Stimulated activated CD4-positive, alpha-beta T cell treated with anti-CD3 and anti-CD28 coated beads, TNF-alpha, amount 100 ng/mL, for 4 hours (primary cell): ENCODE measurements at regions not wholly inside any gene's neighbourhood (a gene's known extent, or its start where the extent isn't known, plus 50 kb on each side); places are given as distances from the start of the nearest gene placed in this dataset.
"Not testable (repeated sequence)": the region's sequence is repeated elsewhere in the genome, so short reads cannot be mapped to it uniquely, and the experiment has no call there.

Experiments used
- DNase-seq, 3 experiments: peaks; one replicate each; pipeline ENCODE4 v3.0.0-alpha.2; 2020; ENCODE audit warnings: low read depth in 3 of 3

DNA sequence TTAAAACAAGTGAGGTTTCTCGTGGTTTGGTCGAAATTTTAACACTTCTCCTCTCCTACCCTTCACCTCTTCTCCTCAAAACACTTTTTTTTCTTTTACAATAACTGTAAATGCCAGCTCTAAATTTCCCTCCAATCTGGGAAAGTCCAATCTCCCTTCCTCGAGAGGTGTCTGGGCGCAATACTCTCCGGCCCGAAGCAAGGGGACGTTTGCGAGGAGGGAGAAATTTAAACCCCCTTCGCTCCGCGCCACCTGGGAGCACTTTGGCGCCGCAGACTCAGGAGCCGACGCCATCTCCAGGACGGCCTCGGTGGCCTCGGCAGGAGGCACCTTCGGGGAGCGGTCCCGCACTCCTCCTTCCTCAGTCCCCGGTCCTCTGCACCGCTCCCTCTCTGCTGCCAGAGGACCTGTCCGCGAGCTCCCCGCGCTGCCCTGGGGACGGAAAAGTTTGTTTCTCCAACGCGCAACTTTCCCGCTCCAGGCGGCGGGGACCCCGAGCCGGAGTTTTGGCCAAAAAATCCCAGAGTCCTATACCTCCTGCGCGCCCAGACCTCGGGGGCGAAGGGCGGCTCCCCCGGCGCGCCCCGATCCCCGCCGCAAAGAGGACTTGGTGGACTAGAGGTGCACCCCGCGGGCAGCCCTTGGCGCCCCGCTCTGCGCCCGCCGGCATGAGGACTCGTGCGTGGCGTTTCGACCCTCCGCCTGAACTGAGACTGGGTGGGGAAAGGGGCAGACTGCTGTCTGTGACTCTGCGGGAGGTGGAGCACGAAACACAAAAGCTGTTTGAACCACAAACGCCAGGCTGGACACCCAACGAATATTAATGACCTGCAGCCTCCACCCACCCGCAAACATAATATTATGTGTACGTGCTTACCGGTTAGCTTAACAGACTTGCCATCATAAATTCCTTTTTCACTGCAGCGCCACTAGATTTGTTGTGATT is 95.2 kb upstream of the HMGA2 start:
- DNase-seq, result no peak

GRCh38 chr12:65731771-65732170 is 92.5 kb upstream of the HMGA2 start:
- DNase-seq, result no peak

DNA sequence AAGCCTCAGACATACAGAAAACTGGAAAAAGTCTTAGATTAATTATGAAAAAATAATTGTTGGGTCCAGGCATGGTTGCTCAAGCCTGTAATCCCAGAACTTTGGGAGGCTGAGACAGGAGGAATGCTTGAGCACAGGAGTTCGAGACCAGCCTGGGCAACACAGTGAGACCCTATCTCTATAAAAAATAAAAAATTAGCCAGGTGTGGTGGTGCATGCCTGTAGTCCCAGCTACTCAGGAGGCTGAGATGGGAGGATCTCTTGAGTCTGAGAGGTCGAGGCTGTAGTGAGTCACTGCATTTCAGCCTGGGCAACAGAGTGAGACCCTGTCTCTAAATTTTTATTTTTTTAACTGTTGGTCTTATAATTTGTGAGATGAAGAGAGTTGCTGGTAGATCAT is 90.6 kb upstream of the HMGA2 start:
- not testable (repeated sequence) for DNase-seq

- no peak for DNase-seq
These were observed 90.1 kb upstream of the HMGA2 start for GRCh38 chr12:65734226-65734625.

GRCh38 chr12:65739606-65740005 is 84.7 kb upstream of the HMGA2 start:
- DNase-seq, result no peak

- no peak for DNase-seq
These were observed 83.8 kb upstream of the HMGA2 start for GRCh38 chr12:65740506-65740872.

- DNase-seq, result peak in 2 of 3 experiments; percentile 41 to 49
These were observed 83.2 kb upstream of the HMGA2 start for GRCh38 chr12:65740873-65741600.

DNA sequence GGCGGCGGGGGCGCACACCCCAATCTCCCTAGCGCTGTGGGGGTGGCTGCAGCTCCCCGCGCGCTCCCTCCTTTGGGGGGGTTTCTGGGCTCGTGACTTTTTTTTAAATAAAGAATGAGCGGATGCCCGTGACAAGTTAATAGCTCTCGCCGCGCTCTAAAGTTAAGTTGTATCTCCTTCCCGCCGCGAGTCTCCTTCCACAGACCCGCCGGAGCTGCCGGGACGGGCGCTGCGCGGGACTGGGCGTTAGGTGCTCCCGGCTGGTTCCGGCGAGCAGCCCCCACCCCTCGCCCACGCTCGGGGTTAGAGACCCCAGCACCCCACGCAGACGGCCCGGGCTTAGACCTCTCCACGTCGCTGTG is 82.6 kb upstream of the HMGA2 start:
- DNase-seq, result peak in 2 of 3 experiments; percentile 1 to 2

GRCh38 chr12:65742018-65743010 is 82.0 kb upstream of the HMGA2 start:
- DNase-seq, result peak in 2 of 3 experiments; percentile 4 to 11

GRCh38 chr12:65744236-65744840 is 79.9 kb upstream of the HMGA2 start:
- not testable (repeated sequence) for DNase-seq

GRCh38 chr12:65747338-65747737 is 76.9 kb upstream of the HMGA2 start:
- DNase-seq, result no peak

GRCh38 chr12:65748332-65748731 is 76.0 kb upstream of the HMGA2 start:
- DNase-seq, result no peak

DNA sequence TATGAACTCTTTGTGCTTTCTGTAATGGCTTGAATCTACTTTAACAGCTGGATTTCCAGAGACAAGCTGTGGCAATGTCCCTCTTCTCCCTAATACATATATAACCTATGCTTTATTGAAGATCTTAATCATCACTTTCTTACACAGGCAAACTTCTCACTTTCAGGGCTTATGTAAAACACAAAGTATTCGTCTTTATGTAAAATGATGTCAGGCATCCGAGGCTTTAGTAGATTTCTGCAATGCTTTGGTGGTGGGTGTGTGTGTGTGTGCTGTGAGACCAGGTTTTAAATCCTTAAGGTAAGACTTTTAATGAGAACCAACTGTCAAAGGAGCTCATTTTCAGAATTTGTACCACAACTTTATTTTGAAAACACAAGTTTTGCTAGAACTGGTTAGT is 70.0 kb upstream of the HMGA2 start:
- DNase-seq, result no peak

- no peak for DNase-seq
These were observed 69.3 kb upstream of the HMGA2 start for GRCh38 chr12:65754744-65755595.

DNA sequence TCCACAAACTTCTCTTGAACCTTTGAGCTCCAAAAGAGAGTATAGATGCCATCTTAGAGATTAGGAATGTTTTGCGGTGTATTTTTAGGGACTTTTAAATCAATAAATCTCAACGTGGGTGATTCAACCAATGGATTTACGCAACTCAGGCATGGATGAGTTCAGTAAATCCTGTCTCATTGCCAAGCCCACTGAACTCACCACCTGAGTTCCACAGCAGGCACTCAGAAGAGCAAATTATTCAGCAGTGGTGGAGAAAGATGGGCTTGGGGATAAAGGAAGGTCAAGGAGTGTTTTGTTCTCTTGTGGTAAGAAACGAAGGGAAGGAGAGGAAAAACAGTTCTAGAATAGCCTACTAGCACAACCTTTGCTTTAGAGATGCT is 68.7 kb upstream of the HMGA2 start:
- DNase-seq, result no peak

- DNase-seq, result no peak
These were observed 68.0 kb upstream of the HMGA2 start for GRCh38 chr12:65756267-65756666.

DNA sequence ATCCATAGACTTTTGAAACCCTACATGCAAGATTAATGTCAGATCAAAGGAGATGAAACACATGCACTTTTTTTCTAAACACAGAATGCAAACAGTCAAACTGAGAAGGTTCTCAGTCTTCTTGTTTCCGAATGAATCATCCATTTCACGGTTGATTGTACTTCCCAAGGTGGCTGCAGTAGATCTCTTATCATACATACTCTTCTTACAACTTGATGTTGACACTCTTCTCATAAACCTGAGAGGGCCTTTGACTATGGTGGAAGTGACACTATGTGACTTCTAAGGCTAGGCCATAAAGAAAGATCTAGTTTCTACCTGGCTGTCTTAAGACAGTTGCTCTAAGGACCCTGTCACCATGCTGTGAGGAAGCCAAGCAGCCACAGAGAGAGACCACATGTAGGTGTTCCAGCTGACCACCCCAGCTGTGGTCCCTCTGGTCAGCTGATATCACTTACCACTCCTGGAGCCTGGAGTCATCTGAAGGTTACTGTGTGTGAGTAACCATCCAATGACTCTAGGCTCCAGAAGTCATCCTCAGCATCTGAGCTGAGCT is 67.2 kb upstream of the HMGA2 start:
- no peak for DNase-seq

- DNase-seq, result no peak
These were observed 65.9 kb upstream of the HMGA2 start for GRCh38 chr12:65758401-65758800.

GRCh38 chr12:65759735-65760134 is 64.5 kb upstream of the HMGA2 start:
- no peak for DNase-seq

DNA sequence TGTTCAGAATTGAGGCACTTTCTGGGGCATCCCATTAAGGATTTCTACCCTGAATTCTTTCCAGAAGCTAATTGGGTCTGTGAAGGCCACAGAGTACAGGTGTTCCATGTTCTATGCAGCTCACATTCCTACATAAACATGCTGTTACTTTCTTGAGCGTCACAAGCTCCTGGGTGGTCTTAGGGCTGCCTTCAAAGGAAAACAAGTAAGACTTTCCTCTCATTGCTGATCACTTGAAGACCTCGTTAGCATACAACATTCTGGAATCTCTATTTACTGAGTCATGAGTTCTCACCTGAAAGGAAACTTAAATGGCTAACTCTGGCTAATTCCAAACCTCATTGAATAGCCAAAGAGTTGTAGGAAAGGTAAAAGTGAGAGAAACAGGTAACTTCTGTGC is 63.0 kb upstream of the HMGA2 start:
- DNase-seq, result no peak
